ENCODE measurements at regions not wholly inside any gene's neighbourhood (a gene's known extent, or its start where the extent isn't known, plus 50 kb on each side); places are given as distances from the start of the nearest gene placed in this dataset.

- DNase-seq (ENCODE audit: low spot score in 2 of 2) = no peak
- Histone ChIP-seq H3K27ac (no peak overlapping the region), H3K4me3 (no peak overlapping the region), H3K27me3 (no peaks in the 10 kb centered on the region), H3K9me3 (peaks cover 0 to 8% (median 0%) of the 10 kb centered on the region in 4 donors), H3K4me1 (no peaks in the 10 kb centered on the region), H3K36me3 (no peaks in the 10 kb centered on the region)
- TF ChIP-seq POLR2A (IDR thresholded peaks at IDR 0.05) = no peak
- TF ChIP-seq, protein P1, sequence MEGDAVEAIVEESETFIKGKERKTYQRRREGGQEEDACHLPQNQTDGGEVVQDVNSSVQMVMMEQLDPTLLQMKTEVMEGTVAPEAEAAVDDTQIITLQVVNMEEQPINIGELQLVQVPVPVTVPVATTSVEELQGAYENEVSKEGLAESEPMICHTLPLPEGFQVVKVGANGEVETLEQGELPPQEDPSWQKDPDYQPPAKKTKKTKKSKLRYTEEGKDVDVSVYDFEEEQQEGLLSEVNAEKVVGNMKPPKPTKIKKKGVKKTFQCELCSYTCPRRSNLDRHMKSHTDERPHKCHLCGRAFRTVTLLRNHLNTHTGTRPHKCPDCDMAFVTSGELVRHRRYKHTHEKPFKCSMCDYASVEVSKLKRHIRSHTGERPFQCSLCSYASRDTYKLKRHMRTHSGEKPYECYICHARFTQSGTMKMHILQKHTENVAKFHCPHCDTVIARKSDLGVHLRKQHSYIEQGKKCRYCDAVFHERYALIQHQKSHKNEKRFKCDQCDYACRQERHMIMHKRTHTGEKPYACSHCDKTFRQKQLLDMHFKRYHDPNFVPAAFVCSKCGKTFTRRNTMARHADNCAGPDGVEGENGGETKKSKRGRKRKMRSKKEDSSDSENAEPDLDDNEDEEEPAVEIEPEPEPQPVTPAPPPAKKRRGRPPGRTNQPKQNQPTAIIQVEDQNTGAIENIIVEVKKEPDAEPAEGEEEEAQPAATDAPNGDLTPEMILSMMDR (IDR thresholded peaks at IDR 0.05) = no peak
- 77 to 84% methylated on average over 3 of the region's 3 CpGs for WGBS, 2 donors
These were observed 930.9 kb downstream of the ADGRL3 start for GRCh38 chr4:62131049-62131448.

- Histone ChIP-seq H3K27me3 (no peaks in the 10 kb centered on the region), H3K9me3 (peaks cover 0 to 8% (median 0%) of the 10 kb centered on the region in 4 donors), H3K36me3 (no peaks in the 10 kb centered on the region), H3K4me3 (no peak overlapping the region), H3K27ac (no peak overlapping the region), H3K4me1 (no peaks in the 10 kb centered on the region)
- TF ChIP-seq POLR2A (IDR thresholded peaks at IDR 0.05) (no peak), EP300 (IDR thresholded peaks at IDR 0.05) (no peak)
- TF ChIP-seq, protein P1 (IDR thresholded peaks at IDR 0.05) = no peak
- no peak for DNase-seq (ENCODE audit: low spot score in 2 of 2)
These were observed 930.5 kb downstream of the ADGRL3 start for GRCh38 chr4:62130637-62131036.

DNA sequence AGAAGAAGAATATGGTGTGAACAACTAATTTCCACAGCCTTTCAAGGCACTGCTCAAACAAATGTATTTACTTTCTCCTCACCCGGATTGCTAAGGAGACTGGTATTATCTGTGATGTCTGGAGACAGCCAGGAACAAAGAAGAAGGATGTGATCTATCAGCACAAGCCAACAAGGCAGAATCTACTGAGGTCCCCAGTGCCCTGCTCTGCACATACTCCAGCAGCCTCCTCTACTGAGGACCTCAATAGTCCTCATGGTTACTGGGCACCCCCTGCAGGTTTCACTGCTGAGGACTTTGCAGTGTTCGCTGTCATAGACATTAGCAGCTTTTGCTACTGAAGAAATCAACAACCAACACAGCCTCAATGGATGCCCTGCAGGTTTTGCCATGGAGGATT is 930.1 kb downstream of the ADGRL3 start:
- Histone ChIP-seq H3K4me1 (no peaks in the 10 kb centered on the region), H3K27ac (no peak overlapping the region), H3K27me3 (no peaks in the 10 kb centered on the region), H3K9me3 (peaks cover 0 to 8% (median 0%) of the 10 kb centered on the region in 4 donors), H3K36me3 (no peaks in the 10 kb centered on the region), H3K4me3 (no peak overlapping the region)
- TF ChIP-seq EP300 (IDR thresholded peaks at IDR 0.05) = no peak
- 79 to 87% methylated on average over 2 of the region's 2 CpGs for WGBS, 2 donors
- DNase-seq (ENCODE audit: low spot score in 2 of 2) = no peak
